ENCODE measurements at regions not wholly inside any gene's neighbourhood (a gene's known extent, or its start where the extent isn't known, plus 50 kb on each side); places are given as distances from the start of the nearest gene placed in this dataset.

GRCh38 chr3:187805774-187806173 is 60.5 kb upstream of the BCL6 start:
- Histone ChIP-seq H3K4me1 (ENCODE audit: control insufficient read depth, low read length) (peaks cover 19% of the 10 kb centered on the region), H3K4me3 (ENCODE audit: low read length) (no peak overlapping the region), H3F3A (ENCODE audit: control insufficient read depth, insufficient read depth) (no peaks in the 10 kb centered on the region), H3K36me3 (ENCODE audit: control insufficient read depth, low read length) (no peaks in the 10 kb centered on the region), H3K9me2 (replicated peaks; ENCODE audit: control insufficient read depth, low read length) (no peaks in the 10 kb centered on the region), H3K27me3 (ENCODE audit: control insufficient read depth, low read length) (no peaks in the 10 kb centered on the region), H3K4me2 (ENCODE audit: low read length) (no peak overlapping the region), H3K79me2 (ENCODE audit: control insufficient read depth, low read length) (no peaks in the 10 kb centered on the region), H4K20me1 (ENCODE audit: control insufficient read depth, insufficient read depth, low read depth, low read length) (no peaks in the 10 kb centered on the region), H3K9me3 (ENCODE audit: control insufficient read depth, insufficient read depth, low read length) (no peaks in the 10 kb centered on the region), H3K27ac (ENCODE audit: low read depth, low read length) (no peak overlapping the region)
- TF ChIP-seq EZH2phosphoT487 (IDR thresholded peaks at IDR 0.05; ENCODE audit: borderline replicate concordance, low read length), result no peak
- TF ChIP-seq CTCF (IDR thresholded peaks at IDR 0.05; ENCODE audit: low read depth, low read length, poor library complexity, severe bottlenecking), result no peak

- peaks cover 24% of the 10 kb centered on the region for H3K4me1 ChIP-seq (ENCODE audit: control insufficient read depth, low read length)
- H3K27ac ChIP-seq (ENCODE audit: low read depth, low read length), result no peak overlapping the region
- no peak overlapping the region for H3K4me3 ChIP-seq (ENCODE audit: low read length)
- no peaks in the 10 kb centered on the region for H3K36me3 ChIP-seq (ENCODE audit: control insufficient read depth, low read length)
- no peaks in the 10 kb centered on the region for H3F3A ChIP-seq (ENCODE audit: control insufficient read depth, insufficient read depth)
- no peaks in the 10 kb centered on the region for H3K79me2 ChIP-seq (ENCODE audit: control insufficient read depth, low read length)
- no peaks in the 10 kb centered on the region for H4K20me1 ChIP-seq (ENCODE audit: control insufficient read depth, insufficient read depth, low read depth, low read length)
- H3K9me2 ChIP-seq (replicated peaks; ENCODE audit: control insufficient read depth, low read length), result no peaks in the 10 kb centered on the region
- no peaks in the 10 kb centered on the region for H3K9me3 ChIP-seq (ENCODE audit: control insufficient read depth, insufficient read depth, low read length)
- H3K27me3 ChIP-seq (ENCODE audit: control insufficient read depth, low read length), result no peaks in the 10 kb centered on the region
- TF ChIP-seq CTCF (IDR thresholded peaks at IDR 0.05; ENCODE audit: low read depth, low read length, poor library complexity, severe bottlenecking) (no peak), EZH2phosphoT487 (IDR thresholded peaks at IDR 0.05; ENCODE audit: borderline replicate concordance, low read length) (no peak)
- H3K4me2 ChIP-seq (ENCODE audit: low read length), result no peak overlapping the region
These were observed 62.0 kb upstream of the BCL6 start for GRCh38 chr3:187807086-187807862.

GRCh38 chr3:187808527-187808895 is 63.2 kb upstream of the BCL6 start:
- TF ChIP-seq EZH2phosphoT487 (IDR thresholded peaks at IDR 0.05; ENCODE audit: borderline replicate concordance, low read length) (no peak), CTCF (IDR thresholded peaks at IDR 0.05; ENCODE audit: low read depth, low read length, poor library complexity, severe bottlenecking) (no peak)
- peaks cover 21% of the 10 kb centered on the region for H3K4me1 ChIP-seq (ENCODE audit: control insufficient read depth, low read length)
- no peak overlapping the region for H3K27ac ChIP-seq (ENCODE audit: low read depth, low read length)
- H3K79me2 ChIP-seq (ENCODE audit: control insufficient read depth, low read length), result no peaks in the 10 kb centered on the region
- no peaks in the 10 kb centered on the region for H4K20me1 ChIP-seq (ENCODE audit: control insufficient read depth, insufficient read depth, low read depth, low read length)
- H3K4me2 ChIP-seq (ENCODE audit: low read length), result no peak overlapping the region
- H3F3A ChIP-seq (ENCODE audit: control insufficient read depth, insufficient read depth), result no peaks in the 10 kb centered on the region
- no peak overlapping the region for H3K4me3 ChIP-seq (ENCODE audit: low read length)
- no peaks in the 10 kb centered on the region for H3K9me2 ChIP-seq (replicated peaks; ENCODE audit: control insufficient read depth, low read length)
- H3K27me3 ChIP-seq (ENCODE audit: control insufficient read depth, low read length), result no peaks in the 10 kb centered on the region
- no peaks in the 10 kb centered on the region for H3K36me3 ChIP-seq (ENCODE audit: control insufficient read depth, low read length)
- no peaks in the 10 kb centered on the region for H3K9me3 ChIP-seq (ENCODE audit: control insufficient read depth, insufficient read depth, low read length)
